Prostate gland (tissue), 2 donors: ENCODE measurements at regions not wholly inside any gene's neighbourhood (a gene's known extent, or its start where the extent isn't known, plus 50 kb on each side); places are given as distances from the start of the nearest gene placed in this dataset.

Experiments used
- DNase-seq: peaks from one replicate; pipeline ENCODE4 v3.0.0-alpha.2; 2019; ENCODE audit warnings: low spot score
- H3K27ac ChIP-seq, 2 donors: fragments of 200-600 bp; sonication (generic); 2 replicates each; pipeline ENCODE4 v1.5.1; 2017 to 2019
- H3K27me3 ChIP-seq: fragments of 200-600 bp; sonication (generic); replicated peaks from 2 replicates; pipeline ENCODE4 v1.5.1; 2019; ENCODE audit not compliant: insufficient read depth
- H3K36me3 ChIP-seq, 2 donors: fragments of 200-600 bp; sonication (generic); 1 replicate in 1 of 2; 2 replicates in 1 of 2; pipeline versions ENCODE4 v1.5.1 to v1.8.1; 2017 to 2019
- H3K4me1 ChIP-seq: fragments of 200-600 bp; sonication (generic); replicated peaks from 2 replicates; pipeline ENCODE4 v1.5.1; 2019
- H3K4me3 ChIP-seq, 2 donors: fragments of 200-600 bp; sonication (generic); 2 replicates each; pipeline ENCODE4 v1.5.1; 2017 to 2019
- H3K9me3 ChIP-seq: fragments of 200-600 bp; sonication (generic); 2 replicates; pipeline ENCODE4 v1.5.1; 2017
- CTCF ChIP-seq, 4 experiments: fragments of 200-600 bp in 2 of 4; fragments of 450-650 bp in 2 of 4; sonication (generic) in 2 of 4; IDR thresholded peaks; 1 replicate in 3 of 4; 2 replicates in 1 of 4; pipeline ENCODE4 v1.5.1; 2016 to 2019; ENCODE audit warnings: antibody characterized with exemption in 4 of 4, mild to moderate bottlenecking in 2 of 4, moderate library complexity in 2 of 4
- POLR2A ChIP-seq: fragments of 450-650 bp; IDR thresholded peaks from one replicate; pipeline ENCODE4 v1.6.1; 2016; ENCODE audit warnings: antibody characterized with exemption, mild to moderate bottlenecking
- POLR2AphosphoS5 ChIP-seq: sonication (generic); formaldehyde crosslinking; IDR thresholded peaks from one replicate; pipeline ENCODE4 v1.6.1; 2017; ENCODE audit warnings: antibody characterized with exemption
- WGBS: methylation state at CpG from one replicate; pipeline ENCODE4 v1.1.5; 2018; 5-methylcytosine and 5-hydroxymethylcytosine counted together
- intact Hi-C: fragments of 100-400 bp; cut with DNase I; formaldehyde crosslinking; loops from one replicate; pipeline ENCODE4 v1.14.2; 2022

- Histone ChIP-seq H3K9me3 (no peaks in the 10 kb centered on the region), H3K4me3 (no peak overlapping the region), H3K27ac (no peak overlapping the region), H3K36me3 (no peaks in the 10 kb centered on the region), H3K4me1 (no peaks in the 10 kb centered on the region), H3K27me3 (no peaks in the 10 kb centered on the region)
- no peak for DNase-seq
- WGBS, result 78% methylated on average over 2 of the region's 2 CpGs
- intact Hi-C loops, result no loop called here
- TF ChIP-seq POLR2A, result no peak
- TF ChIP-seq POLR2AphosphoS5, result no peak
- no peak for TF ChIP-seq CTCF (IDR thresholded peaks at IDR 0.05)
Observed at GRCh38 chr4:186775902-186776301, 52.2 kb upstream of the FAT1 start.

GRCh38 chr4:186778134-186778533, 54.5 kb upstream of the FAT1 start:
- Histone ChIP-seq H3K4me1 (no peaks in the 10 kb centered on the region), H3K4me3 (no peak overlapping the region), H3K9me3 (no peaks in the 10 kb centered on the region), H3K36me3 (no peaks in the 10 kb centered on the region), H3K27me3 (no peaks in the 10 kb centered on the region), H3K27ac (no peak overlapping the region)
- intact Hi-C loops, result no loop called here
- TF ChIP-seq POLR2AphosphoS5 (no peak), POLR2A (no peak), CTCF (IDR thresholded peaks at IDR 0.05) (no peak)
- DNase-seq, result no peak
- 85% methylated on average over 7 of the region's 7 CpGs for WGBS

- TF ChIP-seq POLR2AphosphoS5 (no peak), POLR2A (no peak), CTCF (IDR thresholded peaks at IDR 0.05) (no peak)
- no peaks in the 10 kb centered on the region for H3K27me3 ChIP-seq
- no peak for DNase-seq
- H3K9me3 ChIP-seq, result no peaks in the 10 kb centered on the region
- H3K27ac ChIP-seq, result no peak overlapping the region
- no peak overlapping the region for H3K4me3 ChIP-seq
- no peaks in the 10 kb centered on the region for H3K36me3 ChIP-seq
- H3K4me1 ChIP-seq, result no peaks in the 10 kb centered on the region
- 61% methylated on average over 4 of the region's 4 CpGs for WGBS
- intact Hi-C loops, result no loop called here
Observed at GRCh38 chr4:186780291-186781031, 56.8 kb upstream of the FAT1 start.

GRCh38 chr4:186781032-186781917, 57.6 kb upstream of the FAT1 start:
- 53% methylated on average over 6 of the region's 6 CpGs for WGBS
- Histone ChIP-seq H3K4me3 (no peak overlapping the region), H3K27ac (no peak overlapping the region), H3K9me3 (no peaks in the 10 kb centered on the region), H3K36me3 (no peaks in the 10 kb centered on the region), H3K4me1 (no peaks in the 10 kb centered on the region), H3K27me3 (no peaks in the 10 kb centered on the region)
- peak; percentile 46 for DNase-seq
- TF ChIP-seq POLR2A (no peak), CTCF (IDR thresholded peaks at IDR 0.05) (no peak), POLR2AphosphoS5 (peak; percentile 4)
- intact Hi-C loops, result no loop called here
